ENCODE measurements at regions not wholly inside any gene's neighbourhood (a gene's known extent, or its start where the extent isn't known, plus 50 kb on each side); places are given as distances from the start of the nearest gene placed in this dataset.
A peak's percentile ranks its signal among the peaks of the same experiment; 100 is the strongest.

GRCh38 chr1:207240325-207241101, 81.0 kb upstream of the CD55 start:
- Histone ChIP-seq H3K4me3 (no peak overlapping the region), H3K4me1 (ENCODE audit: low read depth) (peaks cover 10% of the 10 kb centered on the region), H3K9me3 (no peaks in the 10 kb centered on the region), H3K36me3 (ENCODE audit: low read depth) (no peaks in the 10 kb centered on the region)
- no peak for DNase-seq
- peak; percentile 66 for ATAC-seq
- TF ChIP-seq CTCF (IDR thresholded peaks at IDR 0.05), result no peak
- intact Hi-C loops (cut with DNase I, micrococcal nuclease), result no loop called here

- H3K4me1 ChIP-seq (ENCODE audit: low read depth), result peaks cover 10% of the 10 kb centered on the region
- H3K36me3 ChIP-seq (ENCODE audit: low read depth), result no peaks in the 10 kb centered on the region
- H3K4me3 ChIP-seq, result no peak overlapping the region
- ATAC-seq (peak; percentile 73), DNase-seq (no peak)
- intact Hi-C loops (cut with DNase I, micrococcal nuclease), result no loop called here
- H3K9me3 ChIP-seq, result no peaks in the 10 kb centered on the region
- TF ChIP-seq CTCF (IDR thresholded peaks at IDR 0.05), result no peak
Observed at GRCh38 chr1:207241164-207241934, 80.1 kb upstream of the CD55 start.

- ATAC-seq, result no peak
Observed at GRCh38 chr1:207243442-207244408, 77.8 kb upstream of the CD55 start.

GRCh38 chr1:207244409-207244801, 77.1 kb upstream of the CD55 start:
- intact Hi-C loops (cut with DNase I, micrococcal nuclease), result no loop called here
- H3K9me3 ChIP-seq, result no peaks in the 10 kb centered on the region
- H3K36me3 ChIP-seq (ENCODE audit: low read depth), result no peaks in the 10 kb centered on the region
- H3K4me3 ChIP-seq, result no peak overlapping the region
- peaks cover 10% of the 10 kb centered on the region for H3K4me1 ChIP-seq (ENCODE audit: low read depth)
- no peak for ATAC-seq
- TF ChIP-seq CTCF (IDR thresholded peaks at IDR 0.05), result no peak
- no peak for DNase-seq

More at GRCh38 chr1:207243442-207244408, 77.8 kb upstream of the CD55 start:
- intact Hi-C loops (cut with DNase I, micrococcal nuclease), result no loop called here
- TF ChIP-seq CTCF (IDR thresholded peaks at IDR 0.05), result no peak
- Histone ChIP-seq H3K9me3 (no peaks in the 10 kb centered on the region), H3K4me3 (no peak overlapping the region), H3K36me3 (ENCODE audit: low read depth) (no peaks in the 10 kb centered on the region), H3K4me1 (ENCODE audit: low read depth) (peaks cover 10% of the 10 kb centered on the region)
- no peak for DNase-seq

GRCh38 chr1:207245124-207245523, 76.4 kb upstream of the CD55 start:
- intact Hi-C loops (cut with DNase I, micrococcal nuclease), result no loop called here

More at GRCh38 chr1:207245124-207245523, 76.4 kb upstream of the CD55 start:
- no peak for TF ChIP-seq CTCF (IDR thresholded peaks at IDR 0.05)
- Histone ChIP-seq H3K36me3 (ENCODE audit: low read depth) (no peaks in the 10 kb centered on the region), H3K4me3 (no peak overlapping the region), H3K4me1 (ENCODE audit: low read depth) (peaks cover 10% of the 10 kb centered on the region), H3K9me3 (no peaks in the 10 kb centered on the region)
- ATAC-seq (no peak), DNase-seq (no peak)
